ENCODE measurements at regions not wholly inside any gene's neighbourhood (a gene's known extent, or its start where the extent isn't known, plus 50 kb on each side); places are given as distances from the start of the nearest gene placed in this dataset.

DNA sequence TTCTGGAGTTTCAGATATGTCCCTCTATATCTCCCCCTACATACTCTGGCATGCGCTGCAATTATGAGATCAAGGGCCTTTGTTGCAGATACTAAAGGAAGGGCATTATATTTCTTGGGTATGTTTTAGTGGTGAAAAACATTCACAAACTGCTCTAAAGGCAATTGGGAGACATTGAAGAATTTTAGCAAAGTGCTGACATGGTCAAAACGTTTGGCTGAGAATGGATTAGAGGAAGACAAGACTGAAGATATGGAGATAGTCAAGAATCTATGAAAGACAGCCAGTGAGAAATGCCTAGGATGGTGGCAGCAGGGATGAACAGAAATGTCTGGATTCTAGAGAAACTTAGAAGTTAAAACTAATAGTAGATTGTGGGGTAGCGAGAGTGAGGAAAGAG lies 104.5 kb upstream of the CABCOCO1 start:
- TF ChIP-seq, protein P1, sequence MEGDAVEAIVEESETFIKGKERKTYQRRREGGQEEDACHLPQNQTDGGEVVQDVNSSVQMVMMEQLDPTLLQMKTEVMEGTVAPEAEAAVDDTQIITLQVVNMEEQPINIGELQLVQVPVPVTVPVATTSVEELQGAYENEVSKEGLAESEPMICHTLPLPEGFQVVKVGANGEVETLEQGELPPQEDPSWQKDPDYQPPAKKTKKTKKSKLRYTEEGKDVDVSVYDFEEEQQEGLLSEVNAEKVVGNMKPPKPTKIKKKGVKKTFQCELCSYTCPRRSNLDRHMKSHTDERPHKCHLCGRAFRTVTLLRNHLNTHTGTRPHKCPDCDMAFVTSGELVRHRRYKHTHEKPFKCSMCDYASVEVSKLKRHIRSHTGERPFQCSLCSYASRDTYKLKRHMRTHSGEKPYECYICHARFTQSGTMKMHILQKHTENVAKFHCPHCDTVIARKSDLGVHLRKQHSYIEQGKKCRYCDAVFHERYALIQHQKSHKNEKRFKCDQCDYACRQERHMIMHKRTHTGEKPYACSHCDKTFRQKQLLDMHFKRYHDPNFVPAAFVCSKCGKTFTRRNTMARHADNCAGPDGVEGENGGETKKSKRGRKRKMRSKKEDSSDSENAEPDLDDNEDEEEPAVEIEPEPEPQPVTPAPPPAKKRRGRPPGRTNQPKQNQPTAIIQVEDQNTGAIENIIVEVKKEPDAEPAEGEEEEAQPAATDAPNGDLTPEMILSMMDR (IDR thresholded peaks at IDR 0.05) = no peak
- TF ChIP-seq POLR2A (IDR thresholded peaks at IDR 0.05) = no peak

Data from Peyer's patch (tissue), 4 donors.